IPS DF 6.9 (cell line): ENCODE measurements at regions not wholly inside any gene's neighbourhood (a gene's known extent, or its start where the extent isn't known, plus 50 kb on each side); places are given as distances from the start of the nearest gene placed in this dataset.

Experiments used
- DNase-seq: peaks from one replicate; pipeline ENCODE4 v3.0.0-alpha.2; 2013; ENCODE audit warnings: low read depth, low spot score
- H3K27ac ChIP-seq: one replicate; pipeline ENCODE4 v1.5.1; 2013; ENCODE audit warnings: low read length, control low read depth
- H3K27me3 ChIP-seq: 2 replicates; pipeline ENCODE4 v1.6.1; 2013; ENCODE audit warnings: mild to moderate bottlenecking, low read length; ENCODE audit not compliant: control insufficient read depth, insufficient read depth
- H3K36me3 ChIP-seq: 2 replicates; pipeline ENCODE4 v1.6.1; 2013; ENCODE audit warnings: low read length; ENCODE audit not compliant: control insufficient read depth, insufficient read depth
- H3K4me1 ChIP-seq: 2 replicates; pipeline ENCODE4 v1.6.1; 2013; ENCODE audit warnings: low read length; ENCODE audit not compliant: control insufficient read depth, insufficient read depth
- H3K4me3 ChIP-seq: 2 replicates; pipeline ENCODE4 v1.5.1; 2013; ENCODE audit warnings: mild to moderate bottlenecking, low read length
- H3K9me3 ChIP-seq: 2 replicates; pipeline ENCODE4 v1.6.1; 2013; ENCODE audit warnings: low read length, inconsistent platforms; ENCODE audit not compliant: control insufficient read depth, insufficient read depth
- WGBS: extraction: QIAGEN DNeasy Blood & Tissue Kit; methylation state at CpG from one replicate; pipeline ENCODE4 v1.1.7; 2013; ENCODE audit warnings: mixed read lengths, missing lambda C conversion rate; ENCODE audit not compliant: insufficient read length, insufficient coverage; 5-methylcytosine and 5-hydroxymethylcytosine counted together

DNA sequence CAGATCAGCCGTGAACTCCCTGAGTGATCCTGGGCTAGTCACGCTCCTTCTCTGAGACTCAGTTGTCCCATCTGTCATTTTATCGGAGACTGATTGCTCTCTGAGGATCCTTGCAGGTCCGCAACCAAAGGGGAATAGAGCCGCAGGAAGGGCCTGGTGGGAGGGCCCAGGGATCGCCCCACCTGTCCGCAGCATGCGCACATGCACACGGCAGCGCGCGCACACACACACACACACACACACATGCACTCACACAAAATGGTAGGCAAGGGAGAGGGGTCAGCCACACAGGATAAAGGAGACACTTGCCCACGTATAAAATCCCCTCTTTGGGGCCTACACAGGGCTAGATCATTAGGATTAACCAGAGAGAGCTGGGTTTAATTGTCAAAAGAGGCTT, 95.6 kb upstream of the FOXP4 start:
- no peaks in the 10 kb centered on the region for H3K9me3 ChIP-seq
- H3K27ac ChIP-seq = no peak overlapping the region
- no CpG with 5 or more reads among the region's 13 CpGs for WGBS
- H3K27me3 ChIP-seq = no peaks in the 10 kb centered on the region
- H3K36me3 ChIP-seq = no peaks in the 10 kb centered on the region
- H3K4me1 ChIP-seq = 0 out of 2 replicates have a peak, but pooled peaks cover 2% of the 10 kb centered on the region
- no peak for DNase-seq
- no peak overlapping the region for H3K4me3 ChIP-seq

DNA sequence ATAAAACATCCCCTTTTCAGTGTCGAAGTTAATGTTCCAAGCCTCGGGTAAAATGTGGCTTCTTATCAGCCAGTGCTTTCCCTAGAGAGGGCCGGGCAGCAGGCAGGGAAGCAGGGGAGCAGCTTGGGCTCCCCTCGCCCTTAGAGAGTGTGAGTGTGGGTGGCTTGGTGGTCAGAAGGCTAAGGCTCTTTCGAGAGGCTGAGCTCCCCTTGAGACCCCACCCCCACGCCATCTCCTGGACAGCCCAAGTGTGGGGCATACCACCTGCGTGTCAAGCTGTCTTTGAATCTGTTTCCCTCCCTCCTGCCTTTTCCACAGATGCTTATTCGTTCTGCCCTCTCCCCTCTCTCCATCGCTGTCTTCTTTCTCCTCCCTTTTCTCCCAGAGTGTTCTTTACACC, 95.1 kb upstream of the FOXP4 start:
- Histone ChIP-seq H3K36me3 (no peaks in the 10 kb centered on the region), H3K4me3 (no peak overlapping the region), H3K27me3 (no peaks in the 10 kb centered on the region), H3K27ac (no peak overlapping the region), H3K9me3 (no peaks in the 10 kb centered on the region), H3K4me1 (peaks cover 3% of the 10 kb centered on the region)
- DNase-seq = no peak
- no CpG with 5 or more reads among the region's 9 CpGs for WGBS

DNA sequence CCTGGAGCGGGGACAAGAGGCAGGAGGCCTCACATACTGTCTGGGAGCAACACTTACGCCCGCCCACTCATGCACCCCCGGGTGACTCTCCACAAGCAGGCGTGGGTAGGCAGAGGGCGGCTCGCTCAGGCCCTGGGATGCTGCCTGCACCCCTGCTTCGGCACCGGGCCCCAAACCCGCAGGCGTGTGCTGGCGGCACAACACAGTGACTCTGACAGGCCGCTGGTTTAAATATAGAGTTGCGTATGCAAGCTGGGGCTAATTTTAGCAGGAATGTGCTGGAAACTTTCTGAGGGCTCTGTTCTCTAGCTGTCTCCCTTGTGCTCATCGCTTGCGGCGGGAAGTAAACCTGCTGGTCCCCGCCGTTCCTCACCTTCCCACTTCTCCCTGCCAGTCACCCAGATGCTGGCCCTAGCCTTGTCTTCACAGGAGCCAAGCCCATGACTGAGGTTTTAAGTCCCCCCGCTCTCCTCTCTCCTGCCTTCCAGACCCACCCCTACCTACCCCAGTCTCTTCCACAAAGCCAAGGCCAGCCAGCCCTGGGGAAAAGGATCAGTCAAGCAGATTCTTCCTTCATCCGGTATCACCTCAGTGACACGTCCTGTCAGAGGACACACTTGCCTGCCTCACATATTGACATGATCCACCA, 94.5 kb upstream of the FOXP4 start:
- H3K36me3 ChIP-seq = no peaks in the 10 kb centered on the region
- no peak for DNase-seq
- H3K4me1 ChIP-seq = peaks cover 4% of the 10 kb centered on the region
- no peak overlapping the region for H3K27ac ChIP-seq
- no peaks in the 10 kb centered on the region for H3K9me3 ChIP-seq
- H3K4me3 ChIP-seq = no peak overlapping the region
- no peaks in the 10 kb centered on the region for H3K27me3 ChIP-seq
- no CpG with 5 or more reads among the region's 22 CpGs for WGBS

DNA sequence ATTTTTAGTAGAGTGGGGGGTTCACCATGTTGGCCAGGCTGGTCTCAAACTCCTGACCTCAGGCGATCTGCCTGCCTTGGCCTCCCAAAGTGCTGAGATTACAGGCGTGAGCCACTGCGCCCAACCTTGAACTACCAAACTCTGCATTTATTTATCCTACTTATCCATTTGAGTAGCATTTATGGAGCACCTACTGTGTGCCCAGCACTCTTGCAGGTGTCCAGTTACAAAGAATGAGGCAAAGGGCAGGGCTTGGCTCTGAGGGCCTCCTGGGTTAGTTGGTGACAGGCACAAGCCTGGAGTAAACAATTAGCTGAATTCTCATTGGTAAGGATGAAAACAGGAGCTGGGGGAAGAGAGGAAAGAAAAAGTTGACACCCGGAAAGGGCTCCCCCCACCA, 93.4 kb upstream of the FOXP4 start:
- Histone ChIP-seq H3K36me3 (no peaks in the 10 kb centered on the region), H3K27ac (no peak overlapping the region), H3K9me3 (no peaks in the 10 kb centered on the region), H3K27me3 (no peaks in the 10 kb centered on the region), H3K4me3 (no peak overlapping the region), H3K4me1 (peaks cover 4% of the 10 kb centered on the region)
- no CpG with 5 or more reads among the region's 4 CpGs for WGBS
- no peak for DNase-seq

DNA sequence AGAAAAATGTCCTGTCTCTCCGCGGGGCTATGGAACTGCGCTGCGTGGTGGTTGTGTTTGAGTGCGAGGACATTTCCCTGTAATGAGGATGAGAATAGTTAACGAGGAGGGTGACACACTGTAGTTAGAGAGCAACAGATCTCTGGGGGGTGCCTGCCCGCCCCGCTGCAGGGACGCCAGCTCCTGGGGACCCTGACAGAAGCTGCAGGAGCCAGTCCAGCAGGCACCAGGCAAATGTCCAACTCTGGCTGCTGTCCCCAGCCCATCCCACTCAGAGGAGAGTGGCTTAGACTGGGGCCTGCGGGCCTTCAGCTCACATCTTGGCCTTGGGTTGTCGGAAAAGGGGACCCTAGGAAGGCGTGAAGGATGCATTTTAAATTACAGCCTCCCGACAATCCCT, 92.9 kb upstream of the FOXP4 start:
- H3K27me3 ChIP-seq = no peaks in the 10 kb centered on the region
- no peaks in the 10 kb centered on the region for H3K9me3 ChIP-seq
- no peaks in the 10 kb centered on the region for H3K36me3 ChIP-seq
- no peak for DNase-seq
- no CpG with 5 or more reads among the region's 13 CpGs for WGBS
- H3K4me1 ChIP-seq = peaks cover 4% of the 10 kb centered on the region
- H3K27ac ChIP-seq = no peak overlapping the region
- no peak overlapping the region for H3K4me3 ChIP-seq

DNA sequence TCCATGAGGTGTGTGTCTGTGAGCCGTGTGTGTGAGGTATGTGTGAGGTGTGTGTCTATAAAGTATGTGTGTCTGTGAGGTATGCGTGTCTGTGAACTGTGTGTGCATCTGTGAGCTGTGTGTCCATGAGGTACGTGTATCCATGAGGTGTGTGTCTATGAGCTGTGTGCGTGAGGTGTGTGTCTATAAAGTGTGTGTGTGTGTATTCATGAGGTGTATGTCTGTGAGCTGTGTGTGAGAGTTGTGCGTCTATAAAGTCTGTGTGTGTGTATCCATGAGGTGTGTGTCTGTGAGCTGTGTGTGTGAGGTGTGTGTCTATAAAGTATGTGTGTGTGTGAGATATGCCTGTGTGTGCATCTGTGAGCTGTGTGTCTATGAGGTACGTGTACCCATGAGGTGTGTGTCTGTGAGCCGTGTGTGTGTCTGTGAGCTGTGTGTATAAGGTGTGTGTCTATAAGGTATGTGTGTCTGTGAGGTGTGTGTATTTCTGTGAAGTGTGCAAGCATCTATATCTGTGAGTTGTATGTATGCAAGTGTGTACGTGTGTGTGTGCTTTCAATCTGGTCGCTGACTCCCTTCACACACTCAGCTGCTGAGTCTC, 91.9 kb upstream of the FOXP4 start:
- Histone ChIP-seq H3K36me3 (no peaks in the 10 kb centered on the region), H3K9me3 (no peaks in the 10 kb centered on the region), H3K27me3 (no peaks in the 10 kb centered on the region), H3K4me3 (no peak overlapping the region), H3K4me1 (peaks cover 4% of the 10 kb centered on the region), H3K27ac (no peak overlapping the region)
- DNase-seq = no peak
- no CpG with 5 or more reads among the region's 9 CpGs for WGBS

DNA sequence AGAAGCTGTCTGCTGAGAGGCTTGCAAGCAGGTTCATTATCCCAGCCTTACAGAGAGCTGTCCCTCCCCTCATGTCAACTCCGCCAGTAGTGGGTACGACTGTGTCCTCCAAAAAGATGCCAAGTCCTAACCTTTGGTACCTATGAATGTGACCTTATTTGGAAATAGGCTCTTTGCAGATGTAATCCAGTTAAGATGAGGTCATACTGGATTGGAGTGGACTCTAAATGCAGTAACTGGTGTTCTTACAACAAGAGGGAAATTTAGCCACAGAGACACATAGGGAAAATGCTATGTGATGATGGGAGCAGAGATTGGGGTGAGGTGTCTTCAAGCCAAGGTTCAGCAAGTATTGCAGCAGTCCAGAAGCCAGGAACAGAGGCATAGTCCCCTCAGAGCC, 90.8 kb upstream of the FOXP4 start:
- no peaks in the 10 kb centered on the region for H3K36me3 ChIP-seq
- H3K4me1 ChIP-seq = peaks cover 4% of the 10 kb centered on the region
- no peak for DNase-seq
- WGBS = no CpG with 5 or more reads among the region's 2 CpGs
- no peak overlapping the region for H3K4me3 ChIP-seq
- H3K27me3 ChIP-seq = no peaks in the 10 kb centered on the region
- no peak overlapping the region for H3K27ac ChIP-seq
- no peaks in the 10 kb centered on the region for H3K9me3 ChIP-seq

DNA sequence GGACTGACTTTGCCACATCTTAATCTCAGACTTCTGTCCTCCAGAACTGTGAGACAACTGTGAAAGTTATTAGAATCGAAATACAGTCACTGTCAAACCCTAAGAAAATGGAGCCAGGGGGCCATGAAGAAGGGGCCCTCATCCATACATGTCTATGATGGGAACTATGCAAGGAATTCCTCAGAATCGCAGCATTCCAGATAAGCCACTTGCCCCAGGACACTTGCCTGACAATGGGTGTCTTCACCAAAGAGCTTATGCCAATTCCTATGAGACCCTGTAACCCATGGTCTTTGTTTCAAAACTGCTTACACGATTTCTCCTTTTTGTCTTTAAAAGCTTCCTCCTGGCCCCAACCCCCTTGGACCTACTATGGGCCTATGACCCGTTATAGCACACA, 90.4 kb upstream of the FOXP4 start:
- DNase-seq = no peak
- H3K4me1 ChIP-seq = peaks cover 4% of the 10 kb centered on the region
- no peaks in the 10 kb centered on the region for H3K9me3 ChIP-seq
- WGBS = no CpG with 5 or more reads among the region's 4 CpGs
- no peaks in the 10 kb centered on the region for H3K27me3 ChIP-seq
- H3K4me3 ChIP-seq = no peak overlapping the region
- H3K27ac ChIP-seq = no peak overlapping the region
- no peaks in the 10 kb centered on the region for H3K36me3 ChIP-seq

DNA sequence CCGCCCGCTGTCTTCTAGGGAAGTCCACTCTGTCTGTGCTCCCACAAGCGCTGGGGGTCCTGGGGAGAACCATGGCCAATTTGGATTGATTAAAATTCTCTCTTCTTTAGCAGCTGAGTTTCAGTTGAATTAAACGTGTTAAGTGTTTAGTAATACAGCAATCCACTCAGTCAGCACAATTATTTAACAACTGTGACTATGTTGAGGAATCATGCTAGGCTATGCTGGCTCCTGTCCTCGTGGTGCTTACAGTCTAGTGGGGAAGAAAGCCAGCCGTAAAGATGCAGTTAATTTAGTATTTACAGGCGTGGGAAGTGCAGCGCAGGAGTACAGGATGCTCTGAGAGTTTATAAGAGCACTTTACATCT, 88.9 kb upstream of the FOXP4 start:
- no peaks in the 10 kb centered on the region for H3K36me3 ChIP-seq
- H3K27me3 ChIP-seq = peaks cover 5% of the 10 kb centered on the region; the same call in 1 of the 2 replicates
- H3K4me3 ChIP-seq = no peak overlapping the region
- no CpG with 5 or more reads among the region's 8 CpGs for WGBS
- DNase-seq = no peak
- H3K4me1 ChIP-seq = peaks cover 3% of the 10 kb centered on the region
- H3K9me3 ChIP-seq = no peaks in the 10 kb centered on the region
- no peak overlapping the region for H3K27ac ChIP-seq

DNA sequence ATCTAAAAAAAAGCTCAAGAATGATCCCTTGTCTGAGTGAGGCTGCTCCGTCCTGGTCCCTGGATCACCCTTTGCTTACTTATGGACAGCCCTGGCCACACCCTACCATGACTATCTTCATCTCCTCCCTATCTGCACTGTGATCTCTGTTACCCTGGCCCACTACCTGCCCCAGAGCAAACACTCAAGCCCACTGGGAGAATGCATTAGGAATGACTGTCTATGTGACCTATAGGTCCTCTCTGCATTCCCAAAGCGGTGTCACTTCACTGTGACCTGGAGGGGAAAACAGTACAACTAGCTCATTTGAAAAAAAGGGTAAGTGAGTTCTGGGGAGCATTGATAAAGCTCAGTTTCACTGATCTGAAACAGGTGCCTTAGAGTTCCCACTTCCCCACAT, 86.4 kb upstream of the FOXP4 start:
- Histone ChIP-seq H3K36me3 (no peaks in the 10 kb centered on the region), H3K4me3 (no peak overlapping the region), H3K27ac (no peak overlapping the region), H3K9me3 (no peaks in the 10 kb centered on the region), H3K4me1 (peaks cover 10% of the 10 kb centered on the region), H3K27me3 (peaks cover 5% of the 10 kb centered on the region; the same call in 1 of the 2 replicates)
- no CpG with 5 or more reads among the region's 2 CpGs for WGBS
- no peak for DNase-seq

DNA sequence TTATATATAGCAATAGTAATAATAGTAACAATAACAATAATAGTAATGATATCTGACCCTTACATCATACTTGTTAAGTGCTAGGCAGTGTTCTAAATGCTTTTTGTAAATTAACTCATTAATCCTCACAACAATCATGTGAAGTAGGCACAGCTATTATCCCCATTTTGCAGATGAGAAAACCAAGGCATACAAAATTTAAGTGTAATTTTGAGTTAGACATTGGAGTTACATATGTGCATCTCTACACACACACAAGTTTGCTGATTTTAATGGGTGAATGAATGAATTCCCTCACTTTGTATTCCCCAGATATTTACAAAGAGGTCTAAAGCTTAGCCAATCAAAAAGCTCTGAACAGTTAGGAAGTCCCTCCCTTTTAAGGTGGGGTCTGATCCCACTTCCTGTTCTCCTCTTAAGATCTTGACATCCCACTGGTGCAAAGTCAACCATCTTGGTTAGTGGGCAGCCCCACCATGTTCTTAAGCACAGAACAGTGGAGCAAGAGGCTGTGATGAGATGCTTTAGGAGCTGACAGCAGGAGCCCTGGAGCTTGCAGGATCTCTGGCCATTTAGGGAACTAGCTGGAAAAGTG, 85.3 kb upstream of the FOXP4 start:
- Histone ChIP-seq H3K4me1 (peaks cover 10% of the 10 kb centered on the region), H3K9me3 (no peaks in the 10 kb centered on the region), H3K27me3 (peaks cover 5% of the 10 kb centered on the region; the same call in 1 of the 2 replicates), H3K36me3 (no peaks in the 10 kb centered on the region), H3K27ac (no peak overlapping the region), H3K4me3 (no peak overlapping the region)
- DNase-seq = no peak
